ENCODE measurements at regions not wholly inside any gene's neighbourhood (a gene's known extent, or its start where the extent isn't known, plus 50 kb on each side); places are given as distances from the start of the nearest gene placed in this dataset.
"Not testable (repeated sequence)": the region's sequence is repeated elsewhere in the genome, so short reads cannot be mapped to it uniquely, and the experiment has no call there.

DNA sequence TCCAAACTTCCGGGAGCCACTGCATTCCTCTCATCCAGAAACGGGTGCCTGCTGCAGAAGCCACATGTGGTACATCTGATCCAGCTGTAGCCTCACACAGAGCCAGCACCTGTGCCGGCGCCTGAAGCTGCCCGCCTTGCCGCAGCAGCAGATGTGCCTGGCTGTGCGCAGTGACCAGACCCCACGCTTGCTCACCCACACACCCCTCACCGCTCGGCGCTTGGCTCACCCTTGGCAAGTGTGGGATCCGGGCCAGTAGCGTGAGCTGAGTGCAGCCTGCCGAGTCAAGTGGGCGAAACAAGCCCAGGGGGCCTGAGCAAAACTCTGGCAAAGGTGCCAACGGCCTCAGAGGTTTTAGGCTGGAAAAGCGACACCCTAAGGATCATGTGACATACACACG lies 220.1 kb upstream of the TMEFF2 start:
- peak; percentile 52 for DNase-seq
- intact Hi-C loops (cut with DNase I), result no loop called here
- no peaks in the 10 kb centered on the region for H3K4me1 ChIP-seq
- TF ChIP-seq POLR2AphosphoS5 (IDR thresholded peaks at IDR 0.05) (no peak), POLR2A (IDR thresholded peaks at IDR 0.05) (no peak), EP300 (IDR thresholded peaks at IDR 0.05) (no peak)
- TF ChIP-seq, protein P1, sequence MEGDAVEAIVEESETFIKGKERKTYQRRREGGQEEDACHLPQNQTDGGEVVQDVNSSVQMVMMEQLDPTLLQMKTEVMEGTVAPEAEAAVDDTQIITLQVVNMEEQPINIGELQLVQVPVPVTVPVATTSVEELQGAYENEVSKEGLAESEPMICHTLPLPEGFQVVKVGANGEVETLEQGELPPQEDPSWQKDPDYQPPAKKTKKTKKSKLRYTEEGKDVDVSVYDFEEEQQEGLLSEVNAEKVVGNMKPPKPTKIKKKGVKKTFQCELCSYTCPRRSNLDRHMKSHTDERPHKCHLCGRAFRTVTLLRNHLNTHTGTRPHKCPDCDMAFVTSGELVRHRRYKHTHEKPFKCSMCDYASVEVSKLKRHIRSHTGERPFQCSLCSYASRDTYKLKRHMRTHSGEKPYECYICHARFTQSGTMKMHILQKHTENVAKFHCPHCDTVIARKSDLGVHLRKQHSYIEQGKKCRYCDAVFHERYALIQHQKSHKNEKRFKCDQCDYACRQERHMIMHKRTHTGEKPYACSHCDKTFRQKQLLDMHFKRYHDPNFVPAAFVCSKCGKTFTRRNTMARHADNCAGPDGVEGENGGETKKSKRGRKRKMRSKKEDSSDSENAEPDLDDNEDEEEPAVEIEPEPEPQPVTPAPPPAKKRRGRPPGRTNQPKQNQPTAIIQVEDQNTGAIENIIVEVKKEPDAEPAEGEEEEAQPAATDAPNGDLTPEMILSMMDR (IDR thresholded peaks at IDR 0.05), result no peak
- H3K27ac ChIP-seq, result no peak overlapping the region
- no peak overlapping the region for H3K4me3 ChIP-seq
- H3K9me3 ChIP-seq, result no peaks in the 10 kb centered on the region
- no peaks in the 10 kb centered on the region for H3K27me3 ChIP-seq
- WGBS, 2 donors, result 87 to 90% methylated on average over 18 of the region's 18 CpGs
- no peaks in the 10 kb centered on the region for H3K36me3 ChIP-seq

DNA sequence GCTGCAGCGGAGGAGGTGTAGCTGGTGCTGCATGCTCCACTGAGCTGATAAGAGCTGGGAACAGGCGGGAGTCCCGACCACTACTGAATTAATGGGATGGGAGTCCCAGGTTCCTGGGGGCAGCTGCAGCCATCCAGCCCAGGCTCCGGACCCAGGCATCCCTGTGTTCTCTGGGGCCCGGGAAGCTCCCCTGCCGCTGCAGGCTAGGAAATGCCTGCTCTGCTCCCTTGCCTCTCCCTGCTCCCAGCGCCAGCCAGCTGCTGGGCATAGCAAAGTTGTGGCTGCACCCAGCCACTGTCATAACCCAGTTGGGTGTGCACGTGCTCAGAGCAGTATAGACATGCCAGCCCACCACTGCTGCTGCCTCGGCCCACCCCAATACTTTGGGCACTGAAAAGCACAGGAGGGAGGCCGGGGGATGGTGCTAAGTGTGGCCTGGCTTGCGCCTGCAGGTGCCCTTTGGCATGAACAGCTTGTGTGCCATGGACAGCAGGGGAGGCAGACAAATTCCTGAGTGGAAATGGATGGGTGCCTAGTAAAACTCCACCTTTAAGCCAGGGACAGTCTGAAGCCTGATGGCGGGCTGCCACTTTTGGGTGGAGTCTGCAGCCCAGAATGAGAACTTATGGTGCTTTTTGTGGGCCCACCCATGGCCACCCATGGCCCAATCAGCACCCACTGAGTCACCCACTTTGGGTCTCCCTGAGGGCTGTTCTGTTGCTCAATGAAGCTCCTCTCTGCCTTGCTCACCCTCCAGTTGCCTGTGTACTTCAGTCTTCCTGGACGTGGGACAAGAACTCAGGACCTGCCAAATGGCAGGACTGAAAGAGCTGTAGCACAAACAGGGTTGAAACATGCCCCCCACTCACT lies 219.3 kb upstream of the TMEFF2 start:
- Histone ChIP-seq H3K4me1 (no peaks in the 10 kb centered on the region), H3K4me3 (no peak overlapping the region), H3K9me3 (no peaks in the 10 kb centered on the region), H3K36me3 (no peaks in the 10 kb centered on the region), H3K27me3 (no peaks in the 10 kb centered on the region), H3K27ac (no peak overlapping the region)
- no peak for DNase-seq
- intact Hi-C loops (cut with DNase I), result no loop called here
- TF ChIP-seq POLR2A (IDR thresholded peaks at IDR 0.05), result no peak
- no peak for TF ChIP-seq EP300 (IDR thresholded peaks at IDR 0.05)
- TF ChIP-seq, protein P1 (IDR thresholded peaks at IDR 0.05), result no peak
- TF ChIP-seq POLR2AphosphoS5 (IDR thresholded peaks at IDR 0.05), result no peak
- WGBS, 2 donors, result 88 to 93% methylated on average over 13 of the region's 13 CpGs

DNA sequence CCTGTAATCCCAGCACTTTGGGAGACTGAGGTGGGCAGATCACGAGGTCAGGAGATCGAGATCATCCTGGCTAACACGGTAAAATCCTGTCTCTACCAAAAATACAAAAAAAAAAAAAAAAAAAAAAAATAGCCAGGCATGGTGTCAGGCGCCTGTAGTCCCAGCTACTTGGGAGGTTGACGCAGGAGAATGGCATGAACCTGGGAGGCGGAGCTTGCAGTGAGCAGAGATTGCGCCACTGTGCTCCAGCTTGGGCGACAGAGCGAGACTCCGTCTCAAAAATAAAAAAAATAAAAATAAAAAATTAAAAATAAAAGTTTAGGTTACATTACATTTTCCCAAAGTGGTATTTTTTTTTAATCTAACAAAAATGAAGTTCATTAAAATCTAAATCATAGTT lies 218.1 kb upstream of the TMEFF2 start:
- intact Hi-C loops (cut with DNase I); H3K27me3 ChIP-seq; H3K9me3 ChIP-seq; H3K36me3 ChIP-seq; DNase-seq; H3K4me1 ChIP-seq; H3K4me3 ChIP-seq; H3K27ac ChIP-seq: not testable (repeated sequence)
- 83 to 88% methylated on average over 10 of the region's 10 CpGs for WGBS, 2 donors

DNA sequence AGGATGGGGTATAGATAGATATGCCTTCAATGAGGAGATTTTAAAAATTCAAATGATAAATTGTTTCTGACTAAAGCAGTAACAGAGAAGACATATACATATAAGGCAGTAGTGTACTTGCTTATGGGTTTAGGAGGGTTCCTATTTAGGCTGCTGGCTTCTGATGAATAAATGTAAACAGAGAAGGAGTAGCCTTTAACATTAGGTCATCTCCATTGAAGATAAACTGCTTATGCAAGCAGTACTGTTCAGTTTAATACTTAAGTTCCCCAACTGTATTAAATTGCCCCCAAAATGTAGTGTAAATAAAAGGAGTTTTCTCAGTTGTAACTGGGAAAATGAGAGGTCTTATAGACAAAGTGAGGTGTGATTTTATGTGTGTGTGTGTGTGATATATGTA lies 217.7 kb upstream of the TMEFF2 start:
- TF ChIP-seq EP300 (IDR thresholded peaks at IDR 0.05), result no peak
- TF ChIP-seq, protein P1 (IDR thresholded peaks at IDR 0.05), result no peak
- TF ChIP-seq POLR2AphosphoS5 (IDR thresholded peaks at IDR 0.05), result no peak
- TF ChIP-seq POLR2A (IDR thresholded peaks at IDR 0.05), result no peak
- intact Hi-C loops (cut with DNase I), result no loop called here
- DNase-seq, result no peak
- Histone ChIP-seq H3K4me3 (no peak overlapping the region), H3K27me3 (no peaks in the 10 kb centered on the region), H3K27ac (no peak overlapping the region), H3K9me3 (no peaks in the 10 kb centered on the region), H3K36me3 (no peaks in the 10 kb centered on the region), H3K4me1 (no peaks in the 10 kb centered on the region)

DNA sequence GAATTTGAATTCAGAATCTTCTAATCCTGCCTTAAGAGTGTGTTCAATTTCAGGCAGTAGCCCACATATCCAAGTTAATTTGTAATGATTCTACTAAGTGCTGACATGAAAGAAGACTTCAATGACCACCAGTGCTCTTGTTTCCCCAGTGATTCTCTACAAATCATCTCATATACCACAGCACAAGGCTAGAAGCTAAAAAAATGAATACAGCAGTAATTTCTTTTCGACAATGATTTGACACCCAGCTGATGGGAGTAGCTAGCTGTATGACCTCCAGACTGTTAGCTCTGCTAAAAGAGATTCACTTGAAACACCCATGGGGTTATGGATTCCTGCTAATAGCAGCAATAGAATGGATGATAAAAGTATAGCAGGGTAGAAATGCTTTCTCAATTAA lies 217.0 kb upstream of the TMEFF2 start:
- no peak overlapping the region for H3K27ac ChIP-seq
- TF ChIP-seq, protein P1 (IDR thresholded peaks at IDR 0.05), result no peak
- TF ChIP-seq EP300 (IDR thresholded peaks at IDR 0.05) (no peak), POLR2AphosphoS5 (IDR thresholded peaks at IDR 0.05) (no peak), POLR2A (IDR thresholded peaks at IDR 0.05) (no peak)
- intact Hi-C loops (cut with DNase I), result no loop called here
- 89 to 93% methylated on average over 1 of the region's 1 CpG for WGBS, 2 donors
- no peaks in the 10 kb centered on the region for H3K36me3 ChIP-seq
- no peaks in the 10 kb centered on the region for H3K4me1 ChIP-seq
- H3K9me3 ChIP-seq, result no peaks in the 10 kb centered on the region
- DNase-seq, result no peak
- H3K4me3 ChIP-seq, result no peak overlapping the region
- H3K27me3 ChIP-seq, result no peaks in the 10 kb centered on the region

Measured in sigmoid colon (tissue), 6 donors.